ENCODE measurements at regions not wholly inside any gene's neighbourhood (a gene's known extent, or its start where the extent isn't known, plus 50 kb on each side); places are given as distances from the start of the nearest gene placed in this dataset.

DNA sequence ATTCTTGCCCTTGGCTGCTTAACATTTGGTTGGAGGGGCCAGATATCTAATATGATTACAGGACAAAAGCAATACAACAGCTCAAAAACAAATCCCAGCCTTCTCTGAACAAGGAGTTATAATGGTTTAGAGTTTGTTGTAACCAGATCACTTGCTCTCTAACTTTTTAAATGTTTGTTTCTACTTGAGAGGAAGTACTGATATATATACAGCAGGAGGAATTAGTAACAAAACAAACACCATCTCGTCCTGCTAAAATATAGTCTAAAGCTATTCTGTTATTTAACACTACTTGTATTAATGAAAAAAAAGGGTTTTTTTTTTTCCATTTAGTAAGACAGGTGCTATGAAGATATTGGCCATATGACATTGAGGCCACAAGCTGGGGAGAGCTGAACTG, 60.9 kb upstream of the TMEM17 start:
- no peak for DNase-seq (ENCODE audit: low read depth)

GRCh38 chr2:62565309-62565908, 59.4 kb upstream of the TMEM17 start:
- DNase-seq (ENCODE audit: low read depth): no peak

- DNase-seq (ENCODE audit: low read depth): no peak
These were observed 58.6 kb upstream of the TMEM17 start for GRCh38 chr2:62564380-62565137.

GRCh38 chr2:62561586-62561985, 55.6 kb upstream of the TMEM17 start:
- no peak for DNase-seq (ENCODE audit: low read depth)

DNA sequence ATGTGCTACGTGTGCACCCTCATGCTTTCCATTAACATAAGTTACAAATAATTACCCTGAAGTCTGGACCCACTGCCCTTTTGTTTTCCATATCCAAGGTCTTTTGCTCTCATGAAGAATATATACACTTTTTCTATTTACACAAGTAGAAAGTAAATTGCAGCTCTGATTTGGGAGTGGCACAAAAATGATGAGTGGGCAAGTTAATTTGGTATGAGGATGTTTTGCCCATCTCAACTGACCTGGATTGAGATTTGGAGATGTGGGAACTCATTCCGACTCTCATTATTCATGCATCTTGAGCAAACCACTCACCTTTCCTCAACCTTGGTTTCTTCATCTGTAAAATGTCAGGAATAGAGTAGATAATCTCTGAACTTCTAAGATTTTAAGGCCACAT, 53.6 kb upstream of the TMEM17 start:
- no peak for DNase-seq (ENCODE audit: low read depth)

DNA sequence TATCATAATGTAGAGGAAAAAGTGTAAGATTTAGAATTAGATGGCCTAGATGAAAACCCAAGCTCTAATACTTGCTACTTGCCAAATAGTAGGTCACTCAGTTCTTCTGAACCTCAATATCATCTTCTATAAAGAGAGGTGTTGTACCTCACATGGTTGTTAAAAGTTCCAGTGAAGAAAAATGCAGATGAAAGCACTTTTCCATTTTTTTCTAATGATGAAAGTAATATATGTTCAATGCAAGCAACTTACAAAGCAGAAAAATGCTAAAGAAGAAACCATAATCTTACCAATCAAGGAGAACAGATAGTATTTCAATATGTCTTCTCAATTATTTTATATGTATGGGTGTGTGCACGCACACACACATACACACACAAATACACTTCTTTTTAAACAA, 52.7 kb upstream of the TMEM17 start:
- no peak for DNase-seq (ENCODE audit: low read depth)

GRCh38 chr2:62556086-62556485, 50.1 kb upstream of the TMEM17 start:
- DNase-seq (ENCODE audit: low read depth): no peak

All from LHCN-M2 (cell line).